G401 (cell line): ENCODE measurements at regions not wholly inside any gene's neighbourhood (a gene's known extent, or its start where the extent isn't known, plus 50 kb on each side); places are given as distances from the start of the nearest gene placed in this dataset.
"Not testable (repeated sequence)": the region's sequence is repeated elsewhere in the genome, so short reads cannot be mapped to it uniquely, and the experiment has no call there.

ENCODE experiments used
- DNase-seq: peaks from one replicate; pipeline ENCODE4 v3.0.0-alpha.2; 2015; ENCODE audit warnings: low spot score
- in situ Hi-C: cut with HindIII; loops from 2 replicates; pipeline ENCODE4 v1.10.0; 2016; ENCODE audit warnings: low sequenced_read_pairs, mixed read lengths

- DNase-seq: no peak
- in situ Hi-C loops: no loop called here
Measured at GRCh38 chr2:167761465-167762136, 485.8 kb downstream of the STK39 start.

DNA sequence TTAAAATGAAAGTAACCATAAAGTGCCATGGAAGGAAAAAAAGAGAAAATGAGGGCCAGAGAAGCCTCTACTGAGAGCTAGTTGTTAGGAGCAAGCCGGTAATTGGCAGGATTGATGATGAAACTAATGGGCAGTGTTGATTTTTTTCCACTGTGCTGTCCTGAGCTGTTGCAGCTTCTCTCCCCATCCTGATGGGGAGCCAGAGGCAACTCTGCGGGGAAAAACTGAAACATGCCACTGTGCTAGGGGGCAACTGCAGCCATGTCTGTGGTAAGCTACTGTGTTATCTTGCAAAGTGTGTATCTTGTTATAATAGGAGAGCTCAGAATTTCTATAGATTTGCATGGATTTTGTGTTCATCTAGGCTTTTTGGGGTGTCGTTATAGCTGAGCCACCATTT, 487.9 kb downstream of the STK39 start:
- in situ Hi-C loops: no loop called here
- DNase-seq: no peak

- in situ Hi-C loops: no loop called here
- no peak for DNase-seq
Measured at GRCh38 chr2:167758292-167758691, 489.1 kb downstream of the STK39 start.

DNA sequence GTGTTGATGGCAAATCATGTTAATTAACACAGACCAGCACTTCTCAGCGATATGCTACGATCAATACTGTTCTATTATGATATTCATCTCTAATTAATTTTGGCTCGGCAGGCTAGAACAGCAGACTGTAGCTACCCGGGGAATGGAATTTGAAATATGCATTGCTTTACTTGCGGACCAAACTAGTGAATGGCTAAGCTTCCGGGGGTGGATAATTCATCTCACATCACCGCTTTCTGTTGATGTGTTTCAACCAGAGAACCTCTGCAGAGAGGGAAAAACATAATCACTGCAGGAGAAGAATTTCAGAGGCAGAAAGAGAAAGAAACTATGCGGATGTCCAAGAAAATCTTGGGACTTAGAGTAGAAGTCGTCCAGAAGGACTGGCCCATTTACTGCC, 490.9 kb downstream of the STK39 start:
- in situ Hi-C loops: no loop called here
- no peak for DNase-seq

- in situ Hi-C loops: no loop called here
- DNase-seq: no peak
Measured at GRCh38 chr2:167753142-167753541, 494.3 kb downstream of the STK39 start.

- in situ Hi-C loops: no loop called here
- no peak for DNase-seq
Measured at GRCh38 chr2:167752734-167753133, 494.7 kb downstream of the STK39 start.

DNA sequence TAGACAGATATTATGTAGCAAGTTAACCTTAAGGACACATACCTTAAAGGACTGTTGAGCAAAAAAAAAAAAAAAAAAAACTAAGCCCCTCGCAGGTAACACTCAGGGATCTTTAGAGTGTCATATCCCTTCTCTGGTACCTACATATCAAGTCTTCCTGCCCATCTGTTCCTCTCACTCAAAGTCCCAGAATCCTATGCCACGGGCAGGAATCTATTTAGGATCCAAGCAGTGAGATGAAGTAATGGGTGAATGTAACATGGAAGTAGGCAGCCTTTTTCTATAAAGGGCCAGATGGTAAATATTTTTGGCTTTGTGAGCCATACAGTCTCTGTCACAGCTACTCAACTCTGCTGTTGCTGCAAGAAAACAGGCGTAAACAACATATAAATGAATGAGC, 496.7 kb downstream of the STK39 start:
- in situ Hi-C loops: no loop called here
- peak; percentile 22 for DNase-seq

GRCh38 chr2:167749660-167750059, 497.7 kb downstream of the STK39 start:
- in situ Hi-C loops: no loop called here
- DNase-seq: no peak

- in situ Hi-C loops: no loop called here
- no peak for DNase-seq
Measured at GRCh38 chr2:167749016-167749415, 498.4 kb downstream of the STK39 start.

GRCh38 chr2:167748536-167748935, 498.9 kb downstream of the STK39 start:
- no peak for DNase-seq
- in situ Hi-C loops: no loop called here

- DNase-seq: no peak
- in situ Hi-C loops: no loop called here
Measured at GRCh38 chr2:167745667-167746066, 501.7 kb downstream of the STK39 start.

DNA sequence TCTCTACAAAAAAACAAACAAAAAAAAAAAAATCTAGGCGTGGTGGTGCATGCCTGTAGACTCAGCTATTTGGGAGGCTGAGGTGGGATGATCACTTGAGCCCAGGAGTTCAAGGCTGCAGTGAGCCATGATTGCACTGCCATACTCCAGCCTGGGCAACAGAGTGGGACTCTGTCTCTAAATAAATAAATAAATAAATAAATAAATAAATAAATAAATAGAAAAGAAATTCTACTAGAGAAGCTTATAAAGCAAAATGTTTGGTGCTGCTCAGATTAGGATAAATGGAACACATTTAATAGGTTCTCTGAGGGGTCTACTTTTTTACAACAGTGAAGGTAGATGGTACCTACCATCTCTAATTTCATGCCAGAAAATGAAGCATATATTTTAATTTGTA, 507.5 kb downstream of the STK39 start:
- in situ Hi-C loops: not testable (repeated sequence)

DNA sequence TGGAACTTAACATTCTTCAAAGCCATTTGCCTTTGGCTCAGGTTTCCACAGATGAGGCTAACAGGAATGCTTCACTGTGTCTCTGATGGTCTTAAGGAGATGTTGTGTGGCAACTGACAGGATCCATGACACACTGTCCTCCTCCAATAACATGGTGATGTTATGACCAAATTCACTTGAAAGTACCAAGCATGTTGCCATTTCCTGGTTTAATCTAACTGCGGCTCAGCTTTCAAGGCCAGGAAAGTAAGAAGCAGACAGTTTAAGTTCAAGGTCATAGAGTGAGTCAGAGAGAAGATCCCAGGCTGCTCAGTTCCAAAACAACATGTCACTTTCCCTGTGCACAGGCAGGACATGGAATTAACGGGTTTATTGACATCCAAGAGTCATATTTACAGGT, 513.6 kb downstream of the STK39 start:
- in situ Hi-C loops: no loop called here

More for the DNA sequence above, 507.5 kb downstream of the STK39 start:
- not testable (repeated sequence) for DNase-seq

DNA sequence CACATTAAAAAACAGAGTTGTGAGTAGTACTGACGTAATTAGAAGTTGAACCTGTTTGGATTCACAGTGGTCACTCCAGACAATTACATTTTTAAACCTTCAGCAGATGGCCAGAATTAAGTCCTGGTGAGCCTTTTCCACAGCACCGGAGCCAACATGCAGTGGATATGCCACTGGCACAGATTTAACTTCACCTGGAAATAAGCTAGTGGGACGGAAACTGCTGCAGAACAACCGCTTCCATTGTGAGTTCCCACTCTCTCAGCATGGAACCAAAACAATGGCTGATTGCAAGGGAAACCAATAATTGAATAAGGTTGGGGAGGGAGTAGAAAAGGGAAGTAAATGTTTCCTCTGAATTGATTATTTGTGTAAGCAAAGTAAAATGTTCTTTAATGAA, 515.1 kb downstream of the STK39 start:
- in situ Hi-C loops: no loop called here
- DNase-seq: peak; percentile 77

More for the DNA sequence above, 513.6 kb downstream of the STK39 start:
- DNase-seq: no peak

GRCh38 chr2:167729911-167730310, 517.5 kb downstream of the STK39 start:
- in situ Hi-C loops: no loop called here
- DNase-seq: peak; percentile 24

GRCh38 chr2:167726788-167727187, 520.6 kb downstream of the STK39 start:
- in situ Hi-C loops: no loop called here
- no peak for DNase-seq

- DNase-seq: no peak
- in situ Hi-C loops: no loop called here
Measured at GRCh38 chr2:167721593-167721992, 525.8 kb downstream of the STK39 start.

DNA sequence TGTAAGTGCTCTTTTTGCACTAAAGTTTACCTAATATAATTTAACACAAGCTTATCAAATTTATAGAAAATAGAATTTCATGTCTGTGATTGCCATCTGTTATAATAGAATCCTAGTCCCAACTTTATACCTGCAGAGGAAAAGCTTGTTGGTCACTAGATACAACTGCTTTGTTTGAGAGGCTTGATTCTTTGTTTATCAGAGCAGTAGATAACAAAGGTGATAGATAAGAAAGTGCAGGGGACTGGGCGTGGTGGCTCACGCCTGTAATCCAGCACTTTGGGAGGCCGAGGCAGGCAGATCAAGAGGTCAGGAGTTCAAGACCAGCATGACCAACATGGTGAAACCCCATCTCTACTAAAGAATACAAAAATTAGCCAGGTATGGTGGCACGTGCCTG, 528.0 kb downstream of the STK39 start:
- in situ Hi-C loops: no loop called here

DNA sequence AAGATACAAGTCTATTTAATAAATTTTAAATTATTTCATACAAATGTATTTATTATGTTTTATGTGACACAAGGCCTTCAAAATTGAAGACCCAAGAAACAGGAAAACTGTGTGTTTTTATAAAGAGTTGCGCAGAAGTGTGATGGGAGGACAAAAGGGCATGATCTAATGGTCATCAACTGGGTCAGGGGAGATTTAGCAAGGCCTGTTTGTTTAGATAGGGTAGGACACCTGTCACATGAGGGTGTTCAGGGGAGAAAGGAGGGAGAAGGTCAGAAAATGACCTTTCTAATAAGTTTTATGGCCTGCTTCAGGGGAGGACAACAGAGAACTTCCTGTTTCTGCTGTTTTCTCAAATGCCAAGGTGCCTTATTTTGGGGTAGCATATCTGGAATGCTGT, 528.8 kb downstream of the STK39 start:
- DNase-seq: no peak
- in situ Hi-C loops: no loop called here

More for the DNA sequence above, 528.0 kb downstream of the STK39 start:
- no peak for DNase-seq

GRCh38 chr2:167715932-167716331, 531.5 kb downstream of the STK39 start:
- no peak for DNase-seq
- in situ Hi-C loops: no loop called here

DNA sequence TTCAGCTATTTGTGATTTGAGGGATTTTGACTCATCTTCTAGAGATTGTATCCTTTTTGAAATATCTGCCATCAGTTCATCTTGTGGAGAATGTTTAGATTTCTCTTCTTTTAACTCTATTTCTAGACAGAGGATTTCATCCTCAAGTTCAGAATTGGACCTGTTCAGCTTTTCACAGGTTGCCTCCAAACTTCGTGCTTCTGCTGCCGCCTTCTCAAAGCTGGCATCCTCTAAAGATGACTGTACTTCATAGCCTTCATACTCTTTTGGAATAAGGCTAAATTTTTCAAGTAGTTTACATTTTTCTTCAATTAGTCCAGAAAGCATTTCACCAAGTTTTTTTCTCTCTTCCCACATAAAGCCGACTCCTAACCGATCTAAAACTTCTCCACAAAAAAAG, 531.9 kb downstream of the STK39 start:
- in situ Hi-C loops, DNase-seq: not testable (repeated sequence)
